HCT116 (cell line): ENCODE measurements at regions not wholly inside any gene's neighbourhood (a gene's known extent, or its start where the extent isn't known, plus 50 kb on each side); places are given as distances from the start of the nearest gene placed in this dataset.

ENCODE experiments used
- ATAC-seq: fragments of 200-7000 bp; cut with Tn5 transposase; 2 replicates; pipeline ENCODE4 v1.9.1; 2020; ENCODE audit warnings: mild to moderate bottlenecking, moderate library complexity
- BruUV-seq: library from RNA; stranded (reverse); fragments of 400-500 nt; replicated peaks from 2 replicates; lab custom pipeline; 2021; lab: Mats Ljungman, UMichigan
- CTCF ChIA-PET: fragments of 300-600 bp; sonication (Branson Sonifier 250); formaldehyde crosslinking; loops from one replicate; lab custom pipeline; 2021; ENCODE audit warnings: antibody characterized with exemption; lab: Charles Lee
- POLR2A ChIA-PET: fragments of 300-600, 350-600 bp; sonication (Branson Sonifier 250); formaldehyde crosslinking; loops from one replicate; lab custom pipeline; 2021; ENCODE audit warnings: antibody characterized with exemption; lab: Charles Lee
- RAD21 ChIA-PET, 2 experiments: fragments of 300-600 bp; sonication (Branson Sonifier 250); formaldehyde crosslinking; loops; one replicate each; lab custom pipeline; 2023; ENCODE audit warnings: low total read pairs in 2 of 2; ENCODE audit not compliant: uncharacterized antibody in 2 of 2, unreplicated experiment in 2 of 2, low non-redundant PET in 1 of 2; lab: Charles Lee
- DNase-seq: peaks from one replicate; pipeline ENCODE4 v3.0.0-alpha.2; 2010; ENCODE audit warnings: low read depth, low spot score
- H2AFZ ChIP-seq: fragments of 200-600 bp; shearing (Covaris generic), sonication (generic); 2 replicates; pipeline ENCODE4 v1.6.1; 2017; ENCODE audit warnings: low read depth, mixed run types, mixed read lengths, antibody characterized with exemption, low read length; ENCODE audit not compliant: poor library complexity, severe bottlenecking
- H3K27ac ChIP-seq: 2 replicates; pipeline ENCODE4 v1.5.1; 2012; ENCODE audit warnings: low read depth, low read length
- H3K27me3 ChIP-seq: fragments of 200-600 bp; sonication (generic); 2 replicates; pipeline ENCODE4 v1.6.1; 2016; ENCODE audit warnings: mixed run types, low read length, mixed read lengths; ENCODE audit not compliant: insufficient read depth
- H3K36me3 ChIP-seq, 2 experiments: fragments of 200-500 bp in 1 of 2; fragments of 200-600 bp in 1 of 2; sonication (Bioruptor generic) in 1 of 2; sonication (generic) in 1 of 2; 2 replicates each; pipeline versions ENCODE4 v1.5.1 to v1.6.1; 2014 to 2016; ENCODE audit warnings: low read length in 2 of 2, inconsistent platforms in 1 of 2, mixed read lengths in 1 of 2, mixed run types in 1 of 2; ENCODE audit not compliant: insufficient read depth in 2 of 2, control insufficient read depth in 1 of 2
- H3K4me1 ChIP-seq, 2 experiments: fragments of 200-600 bp in 1 of 2; sonication (generic) in 1 of 2; 2 replicates each; pipeline versions ENCODE4 v1.5.1 to v1.6.1; 2012 to 2017; ENCODE audit warnings: low read length in 2 of 2, inconsistent platforms in 1 of 2, mild to moderate bottlenecking in 1 of 2, mixed read lengths in 1 of 2, mixed run types in 1 of 2, moderate library complexity in 1 of 2; ENCODE audit not compliant: insufficient read depth in 2 of 2, control insufficient read depth in 1 of 2
- H3K4me2 ChIP-seq: fragments of 200-600 bp; sonication (generic); 2 replicates; pipeline ENCODE4 v1.6.1; 2017; ENCODE audit warnings: mixed run types, low read length, mixed read lengths
- H3K4me3 ChIP-seq, 2 experiments: fragments of 200-600 bp in 1 of 2; sonication (generic) in 1 of 2; replicated peaks in 1 of 2; 2 replicates each; pipeline ENCODE4 v1.5.1; 2011 to 2016; ENCODE audit warnings: low read length in 2 of 2, control low read depth in 1 of 2, low read depth in 1 of 2, mild to moderate bottlenecking in 1 of 2, mixed read lengths in 1 of 2, mixed run types in 1 of 2
- H3K79me2 ChIP-seq: fragments of 200-600 bp; sonication (generic); 2 replicates; pipeline ENCODE4 v1.6.1; 2017; ENCODE audit warnings: mild to moderate bottlenecking, mixed run types, low read length, moderate library complexity, mixed read lengths; ENCODE audit not compliant: insufficient read depth
- H3K9ac ChIP-seq: fragments of 200-600 bp; sonication (generic); 2 replicates; pipeline ENCODE4 v1.6.1; 2016; ENCODE audit warnings: low read length, mixed read lengths
- H3K9me2 ChIP-seq: fragments of 200-600 bp; sonication (generic), shearing (Covaris generic); 2 replicates; pipeline ENCODE4 v1.6.1; 2017; ENCODE audit warnings: mixed run types, mild to moderate bottlenecking, moderate library complexity; ENCODE audit not compliant: insufficient read depth
- H3K9me3 ChIP-seq, 2 experiments: fragments of 200-500 bp in 1 of 2; fragments of 200-600 bp in 1 of 2; sonication (Bioruptor generic) in 1 of 2; sonication (generic) in 1 of 2; 2 replicates each; pipeline ENCODE4 v1.6.1; 2014 to 2017; ENCODE audit warnings: low read length in 2 of 2, mixed read lengths in 2 of 2, inconsistent platforms in 1 of 2, low read depth in 1 of 2, mild to moderate bottlenecking in 1 of 2, mixed run types in 1 of 2, moderate library complexity in 1 of 2; ENCODE audit not compliant: control insufficient read depth in 1 of 2, insufficient read depth in 1 of 2
- H4K20me1 ChIP-seq: fragments of 200-600 bp; sonication (generic), shearing (Covaris generic); 2 replicates; pipeline ENCODE4 v1.6.1; 2017; ENCODE audit warnings: mixed run types, mild to moderate bottlenecking, moderate library complexity; ENCODE audit not compliant: insufficient read depth
- CTCF ChIP-seq, 3 experiments: fragments of 200-600 bp in 1 of 3; sonication (generic) in 1 of 3; IDR thresholded peaks in 2 of 3; conservative IDR thresholded peaks in 1 of 3; 2 replicates each; pipeline ENCODE4 v1.5.1; 2012 to 2017; ENCODE audit warnings: low read depth in 2 of 3, low read length in 2 of 3, antibody characterized with exemption in 1 of 3, borderline replicate concordance in 1 of 3, control low read depth in 1 of 3, mild to moderate bottlenecking in 1 of 3, mixed read lengths in 1 of 3, mixed run types in 1 of 3, moderate library complexity in 1 of 3; ENCODE audit not compliant: insufficient read depth in 1 of 3
- ELF1 ChIP-seq: IDR thresholded peaks from 2 replicates; pipeline ENCODE4 v1.6.1; 2012; ENCODE audit warnings: low read depth, borderline replicate concordance
- RAD21 ChIP-seq: IDR thresholded peaks from 2 replicates; pipeline ENCODE4 v1.6.1; 2012; ENCODE audit warnings: low read depth, mild to moderate bottlenecking
- REST ChIP-seq: IDR thresholded peaks from 2 replicates; pipeline ENCODE4 v1.6.1; 2012; ENCODE audit warnings: low read depth
- ZBTB33 ChIP-seq: IDR thresholded peaks from 2 replicates; pipeline ENCODE4 v1.6.1; 2011; ENCODE audit warnings: mild to moderate bottlenecking, low read length, moderate library complexity; ENCODE audit not compliant: insufficient replicate concordance; ENCODE audit errors: extremely low read depth
- intact Hi-C: fragments of 100-400 bp; cut with micrococcal nuclease; formaldehyde crosslinking; loops from 2 replicates; pipeline ENCODE4 v1.10.0; 2022

- intact Hi-C loops, result no loop called here
- CTCF ChIA-PET, result interaction anchor here (0.7 to 2.1 kb wide), 10 partner anchors 8 to 591 kb away, joined by 3 to 27 read pairs (median 6); no protein-coding TSS in a partner anchor
Observed at GRCh38 chr12:127363392-127363791, 903.6 kb upstream of the TMEM132C start.

More at GRCh38 chr12:127363392-127363791, 903.6 kb upstream of the TMEM132C start:
- Histone ChIP-seq H3K27ac (no peak overlapping the region), H3K9me2 (no peaks in the 10 kb centered on the region), H4K20me1 (no peaks in the 10 kb centered on the region), H3K36me3 (no peaks in the 10 kb centered on the region), H3K9me3 (no peaks in the 10 kb centered on the region), H3K27me3 (no peaks in the 10 kb centered on the region), H3K9ac (no peak overlapping the region), H3K4me3 (no peak overlapping the region), H3K4me2 (no peak overlapping the region), H3K4me1 (no peaks in the 10 kb centered on the region), H2AFZ (no peak overlapping the region), H3K79me2 (no peaks in the 10 kb centered on the region)
- ChIA-PET POLR2A (no interaction called here), RAD21 (interaction anchor here in 1 of 2 experiments (1.0 to 1.2 kb wide), 2 partner anchors 18 to 255 kb away, joined by 3 read pairs; no protein-coding TSS in a partner anchor)
- no TSS peak for BruUV-seq
- ATAC-seq, result peak; percentile 75
- no peak for TF ChIP-seq ZBTB33
- TF ChIP-seq CTCF (IDR thresholded peaks at IDR 0.05 in 2 of 3, conservative IDR thresholded peaks at IDR 0.05 in 1 of 3; ENCODE audit: borderline replicate concordance in 1 of 3, insufficient read depth in 1 of 3, low read depth in 2 of 3, low read length in 2 of 3), result peak; percentile 23 to 60 (median 54); a peak in 5 of 6 replicates
- peak; percentile 63 for TF ChIP-seq RAD21
- TF ChIP-seq REST, result no peak
- TF ChIP-seq ELF1, result no peak
- peak; percentile 22 for DNase-seq
